ENCODE measurements at regions not wholly inside any gene's neighbourhood (a gene's known extent, or its start where the extent isn't known, plus 50 kb on each side); places are given as distances from the start of the nearest gene placed in this dataset.

DNA sequence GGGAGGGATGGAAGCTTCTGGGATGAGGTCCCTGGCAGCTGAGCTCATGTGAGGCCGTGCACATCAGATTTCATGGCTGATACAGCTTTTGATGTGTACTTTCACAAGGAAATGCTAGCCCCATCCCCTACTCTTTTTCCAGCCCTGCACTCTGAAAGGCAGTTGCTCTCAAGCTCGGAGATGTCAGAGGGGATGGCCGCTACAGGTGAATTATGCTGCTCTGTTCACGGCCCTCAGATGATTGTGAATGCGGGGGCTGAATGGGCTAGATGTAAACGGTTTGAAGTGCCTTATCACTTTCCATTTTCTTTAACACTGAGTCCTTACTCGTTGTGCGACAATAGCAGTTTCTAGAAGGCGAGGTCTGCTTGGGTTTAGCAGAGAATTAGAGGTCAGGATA, 88.0 kb upstream of the RASGRF1 start:
- TF ChIP-seq, protein P1, sequence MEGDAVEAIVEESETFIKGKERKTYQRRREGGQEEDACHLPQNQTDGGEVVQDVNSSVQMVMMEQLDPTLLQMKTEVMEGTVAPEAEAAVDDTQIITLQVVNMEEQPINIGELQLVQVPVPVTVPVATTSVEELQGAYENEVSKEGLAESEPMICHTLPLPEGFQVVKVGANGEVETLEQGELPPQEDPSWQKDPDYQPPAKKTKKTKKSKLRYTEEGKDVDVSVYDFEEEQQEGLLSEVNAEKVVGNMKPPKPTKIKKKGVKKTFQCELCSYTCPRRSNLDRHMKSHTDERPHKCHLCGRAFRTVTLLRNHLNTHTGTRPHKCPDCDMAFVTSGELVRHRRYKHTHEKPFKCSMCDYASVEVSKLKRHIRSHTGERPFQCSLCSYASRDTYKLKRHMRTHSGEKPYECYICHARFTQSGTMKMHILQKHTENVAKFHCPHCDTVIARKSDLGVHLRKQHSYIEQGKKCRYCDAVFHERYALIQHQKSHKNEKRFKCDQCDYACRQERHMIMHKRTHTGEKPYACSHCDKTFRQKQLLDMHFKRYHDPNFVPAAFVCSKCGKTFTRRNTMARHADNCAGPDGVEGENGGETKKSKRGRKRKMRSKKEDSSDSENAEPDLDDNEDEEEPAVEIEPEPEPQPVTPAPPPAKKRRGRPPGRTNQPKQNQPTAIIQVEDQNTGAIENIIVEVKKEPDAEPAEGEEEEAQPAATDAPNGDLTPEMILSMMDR (IDR thresholded peaks at IDR 0.05), result no peak
- no peak for TF ChIP-seq POLR2A (IDR thresholded peaks at IDR 0.05)
